GM12891 (cell line): ENCODE measurements at regions not wholly inside any gene's neighbourhood (a gene's known extent, or its start where the extent isn't known, plus 50 kb on each side); places are given as distances from the start of the nearest gene placed in this dataset.

Experiments
- POLR2A ChIP-seq: IDR thresholded peaks from 2 replicates; pipeline ENCODE4 v1.6.1; 2011; ENCODE audit warnings: low read depth, low read length, control low read depth
- POLR2AphosphoS5 ChIP-seq: IDR thresholded peaks from 2 replicates; pipeline ENCODE4 v1.6.1; 2011; ENCODE audit warnings: low read depth, low read length, control low read depth
- POU2F2 ChIP-seq: IDR thresholded peaks from 2 replicates; pipeline ENCODE4 v1.6.1; 2011; ENCODE audit warnings: low read depth, mild to moderate bottlenecking, control low read depth, low read length, moderate library complexity
- SPI1 ChIP-seq: IDR thresholded peaks from 2 replicates; pipeline ENCODE4 v1.6.1; 2011; ENCODE audit warnings: low read depth, low read length, control low read depth
- TAF1 ChIP-seq: IDR thresholded peaks from 2 replicates; pipeline ENCODE4 v1.6.1; 2011; ENCODE audit warnings: low read depth, low read length, control low read depth

DNA sequence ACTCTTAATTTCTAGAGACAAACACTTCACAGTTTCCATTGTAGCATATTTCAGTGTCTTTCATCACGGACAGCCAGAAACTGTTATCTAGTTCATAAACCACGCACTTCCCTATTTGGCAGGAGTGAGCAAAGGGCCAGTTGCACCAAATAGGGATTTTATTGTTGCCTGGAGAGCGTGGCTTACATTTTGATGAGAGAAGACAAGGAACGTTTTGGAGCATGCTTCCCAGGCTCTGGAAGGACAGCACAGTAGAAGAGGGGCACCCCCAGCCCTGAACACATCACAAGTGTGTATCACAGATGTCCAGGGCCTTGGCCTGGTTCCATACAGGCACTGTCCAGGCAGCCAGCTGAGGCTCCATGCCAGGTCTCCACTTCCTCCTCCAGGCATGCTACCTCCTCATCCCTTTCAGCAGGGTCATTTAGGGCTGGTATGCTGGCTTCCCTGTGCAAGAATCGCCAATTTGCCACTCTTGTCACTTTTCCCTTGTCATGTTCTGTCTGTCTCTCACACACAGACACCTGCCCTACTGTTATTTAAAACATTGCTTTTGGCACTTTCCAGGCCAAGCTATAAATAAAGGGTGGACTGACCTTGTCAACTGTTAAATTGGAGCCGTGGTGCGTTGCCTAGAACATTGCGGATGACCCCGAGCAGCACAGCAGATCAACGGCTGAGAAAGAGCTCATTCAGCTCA lies 235.0 kb upstream of the GMDS start:
- no peak for TF ChIP-seq POLR2A
- TF ChIP-seq TAF1: no peak
- TF ChIP-seq POLR2AphosphoS5: no peak
- no peak for TF ChIP-seq POU2F2
- TF ChIP-seq SPI1: no peak
